ENCODE measurements at regions not wholly inside any gene's neighbourhood (a gene's known extent, or its start where the extent isn't known, plus 50 kb on each side); places are given as distances from the start of the nearest gene placed in this dataset.

DNA sequence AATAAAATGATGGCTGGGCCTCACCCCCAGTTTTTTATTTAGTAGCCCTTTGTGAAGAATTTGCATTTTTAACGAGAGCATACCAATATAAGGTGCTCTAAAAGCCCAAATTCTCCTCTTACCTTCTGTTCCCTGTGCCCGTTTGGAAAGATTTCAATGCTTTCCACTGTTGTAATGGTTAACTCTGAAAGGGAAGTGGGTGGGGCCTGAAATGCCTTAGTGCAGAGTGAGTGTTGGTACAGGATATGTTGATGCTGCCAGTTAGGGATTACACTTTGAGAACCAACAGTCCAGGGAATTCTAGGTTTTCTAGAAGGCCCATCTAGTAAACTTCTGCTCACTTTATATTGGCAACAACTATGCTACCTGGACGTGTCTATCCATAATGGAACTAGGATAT lies 562.7 kb upstream of the NRSN1 start:
- TF ChIP-seq, protein P1, sequence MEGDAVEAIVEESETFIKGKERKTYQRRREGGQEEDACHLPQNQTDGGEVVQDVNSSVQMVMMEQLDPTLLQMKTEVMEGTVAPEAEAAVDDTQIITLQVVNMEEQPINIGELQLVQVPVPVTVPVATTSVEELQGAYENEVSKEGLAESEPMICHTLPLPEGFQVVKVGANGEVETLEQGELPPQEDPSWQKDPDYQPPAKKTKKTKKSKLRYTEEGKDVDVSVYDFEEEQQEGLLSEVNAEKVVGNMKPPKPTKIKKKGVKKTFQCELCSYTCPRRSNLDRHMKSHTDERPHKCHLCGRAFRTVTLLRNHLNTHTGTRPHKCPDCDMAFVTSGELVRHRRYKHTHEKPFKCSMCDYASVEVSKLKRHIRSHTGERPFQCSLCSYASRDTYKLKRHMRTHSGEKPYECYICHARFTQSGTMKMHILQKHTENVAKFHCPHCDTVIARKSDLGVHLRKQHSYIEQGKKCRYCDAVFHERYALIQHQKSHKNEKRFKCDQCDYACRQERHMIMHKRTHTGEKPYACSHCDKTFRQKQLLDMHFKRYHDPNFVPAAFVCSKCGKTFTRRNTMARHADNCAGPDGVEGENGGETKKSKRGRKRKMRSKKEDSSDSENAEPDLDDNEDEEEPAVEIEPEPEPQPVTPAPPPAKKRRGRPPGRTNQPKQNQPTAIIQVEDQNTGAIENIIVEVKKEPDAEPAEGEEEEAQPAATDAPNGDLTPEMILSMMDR (IDR thresholded peaks at IDR 0.05; ENCODE audit: poor library complexity): no peak
- TF ChIP-seq EZH2phosphoT487 (IDR thresholded peaks at IDR 0.05; ENCODE audit: low read depth, severe bottlenecking, unreplicated experiment) (no peak), EZH2 (IDR thresholded peaks at IDR 0.05; ENCODE audit: borderline replicate concordance) (no peak)
